ENCODE measurements at regions not wholly inside any gene's neighbourhood (a gene's known extent, or its start where the extent isn't known, plus 50 kb on each side); places are given as distances from the start of the nearest gene placed in this dataset.
A peak's percentile ranks its signal among the peaks of the same experiment; 100 is the strongest.
"Not testable (repeated sequence)": the region's sequence is repeated elsewhere in the genome, so short reads cannot be mapped to it uniquely, and the experiment has no call there.

DNA sequence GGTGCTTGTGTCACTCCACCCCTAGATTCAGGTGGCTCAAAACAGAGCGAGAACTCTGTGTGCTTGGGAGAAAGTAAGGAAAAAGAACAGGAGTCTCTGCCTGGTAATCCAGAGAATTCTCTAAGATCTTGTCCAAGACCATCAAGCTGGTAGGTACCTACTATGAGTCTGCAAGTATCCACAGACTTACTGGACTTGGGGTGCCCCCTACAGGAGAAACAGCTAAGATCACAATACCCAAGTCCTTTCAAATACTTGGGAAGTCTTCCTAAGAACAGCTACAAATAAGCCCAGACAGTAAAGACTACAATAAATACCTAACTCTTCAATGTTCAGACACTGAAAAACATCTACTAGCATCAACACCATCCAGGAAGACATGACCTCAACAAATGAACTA lies 1143.6 kb upstream of the ACVR2A start:
- no peak overlapping the region for H3K27ac ChIP-seq (ENCODE audit: low read depth, low read length)
- no peaks in the 10 kb centered on the region for H3K36me3 ChIP-seq (ENCODE audit: insufficient read depth, low read length)
- H3K79me2 ChIP-seq (ENCODE audit: control insufficient read depth, insufficient read depth, low read length, unreplicated experiment): no peaks in the 10 kb centered on the region
- no peak overlapping the region for H2AFZ ChIP-seq (ENCODE audit: low read length, unreplicated experiment)
- H3K4me3 ChIP-seq (ENCODE audit: low read depth, low read length): no peak overlapping the region
- H3K4me1 ChIP-seq (ENCODE audit: control insufficient read depth, insufficient read depth, low read length, unreplicated experiment): no peaks in the 10 kb centered on the region
- no peaks in the 10 kb centered on the region for H3K27me3 ChIP-seq (ENCODE audit: insufficient read depth, low read length)

DNA sequence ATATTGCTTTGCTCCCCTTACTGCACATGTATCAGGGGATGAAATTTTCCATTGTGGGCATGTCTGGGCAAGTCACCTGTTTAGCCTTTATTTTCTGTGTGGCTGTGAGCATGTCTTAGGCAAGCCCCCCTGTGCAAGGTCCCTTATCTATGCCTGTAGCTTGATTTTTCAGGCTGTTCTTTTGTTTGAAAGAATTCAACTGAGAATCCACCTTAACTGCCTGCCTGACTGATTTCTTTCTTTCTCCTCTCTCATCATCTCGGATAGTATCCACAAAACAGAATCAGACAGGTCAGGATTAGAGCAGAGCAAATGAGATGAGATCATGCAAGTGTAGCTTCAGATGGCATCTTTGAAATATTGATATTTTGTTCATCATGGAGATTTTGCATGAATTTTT lies 1147.5 kb upstream of the ACVR2A start:
- Histone ChIP-seq H3K27ac (ENCODE audit: low read depth, low read length) (no peak overlapping the region), H3K36me3 (ENCODE audit: insufficient read depth, low read length) (no peaks in the 10 kb centered on the region), H3K27me3 (ENCODE audit: insufficient read depth, low read length) (no peaks in the 10 kb centered on the region), H2AFZ (ENCODE audit: low read length, unreplicated experiment) (no peak overlapping the region), H3K79me2 (ENCODE audit: control insufficient read depth, insufficient read depth, low read length, unreplicated experiment) (no peaks in the 10 kb centered on the region), H3K4me1 (ENCODE audit: control insufficient read depth, insufficient read depth, low read length, unreplicated experiment) (no peaks in the 10 kb centered on the region), H3K4me3 (ENCODE audit: low read depth, low read length) (no peak overlapping the region)

DNA sequence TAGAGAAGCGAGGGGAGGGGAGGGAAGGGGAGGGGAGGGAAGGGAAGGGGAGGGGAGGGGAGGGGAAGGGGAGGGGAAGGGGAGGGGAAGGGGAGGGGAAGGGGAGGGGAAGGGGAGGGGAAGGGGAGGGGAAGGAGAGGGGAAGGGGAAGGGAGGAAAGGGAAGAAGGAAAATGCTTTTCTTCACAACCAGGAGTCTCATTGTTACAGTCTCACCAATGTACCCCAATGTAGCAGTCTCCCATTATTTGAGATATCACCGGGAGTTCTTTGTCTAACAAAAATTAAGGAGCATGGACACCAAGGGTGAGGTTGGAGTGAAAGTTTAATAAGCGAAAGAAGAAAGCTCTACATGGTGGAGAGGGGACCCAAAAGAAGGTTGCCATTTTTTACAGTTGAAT lies 1148.0 kb upstream of the ACVR2A start:
- H3K4me3 ChIP-seq (ENCODE audit: low read depth, low read length); H3K27me3 ChIP-seq (ENCODE audit: insufficient read depth, low read length); H3K36me3 ChIP-seq (ENCODE audit: insufficient read depth, low read length); H3K27ac ChIP-seq (ENCODE audit: low read depth, low read length); H3K4me1 ChIP-seq (ENCODE audit: control insufficient read depth, insufficient read depth, low read length, unreplicated experiment); H3K79me2 ChIP-seq (ENCODE audit: control insufficient read depth, insufficient read depth, low read length, unreplicated experiment); H2AFZ ChIP-seq (ENCODE audit: low read length, unreplicated experiment): not testable (repeated sequence)

DNA sequence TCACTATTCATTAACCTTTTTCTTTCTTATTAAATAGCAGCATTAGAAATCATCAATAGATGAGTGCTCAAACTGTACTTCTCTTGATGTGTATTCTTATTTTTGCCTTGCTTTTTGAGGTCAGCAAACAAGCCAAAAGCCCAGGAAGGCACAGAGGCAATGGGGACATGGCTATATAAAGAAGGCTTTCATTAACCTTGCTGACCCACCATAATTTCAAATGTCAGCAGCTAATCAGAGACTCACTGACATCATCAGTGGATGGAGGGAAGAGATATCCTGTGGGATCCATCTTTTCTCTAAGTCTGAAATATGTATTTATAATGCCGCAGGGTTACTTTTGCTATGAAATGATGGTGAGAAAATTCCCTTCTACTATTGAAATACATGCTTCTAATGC lies 1162.8 kb upstream of the ACVR2A start:
- Histone ChIP-seq H3K79me2 (ENCODE audit: control insufficient read depth, insufficient read depth, low read length, unreplicated experiment) (no peaks in the 10 kb centered on the region), H3K4me1 (ENCODE audit: control insufficient read depth, insufficient read depth, low read length, unreplicated experiment) (no peaks in the 10 kb centered on the region), H3K27ac (ENCODE audit: low read depth, low read length) (no peak overlapping the region), H3K36me3 (ENCODE audit: insufficient read depth, low read length) (no peaks in the 10 kb centered on the region), H3K27me3 (ENCODE audit: insufficient read depth, low read length) (no peaks in the 10 kb centered on the region), H3K4me3 (ENCODE audit: low read depth, low read length) (no peak overlapping the region), H2AFZ (ENCODE audit: low read length, unreplicated experiment) (no peak overlapping the region)

DNA sequence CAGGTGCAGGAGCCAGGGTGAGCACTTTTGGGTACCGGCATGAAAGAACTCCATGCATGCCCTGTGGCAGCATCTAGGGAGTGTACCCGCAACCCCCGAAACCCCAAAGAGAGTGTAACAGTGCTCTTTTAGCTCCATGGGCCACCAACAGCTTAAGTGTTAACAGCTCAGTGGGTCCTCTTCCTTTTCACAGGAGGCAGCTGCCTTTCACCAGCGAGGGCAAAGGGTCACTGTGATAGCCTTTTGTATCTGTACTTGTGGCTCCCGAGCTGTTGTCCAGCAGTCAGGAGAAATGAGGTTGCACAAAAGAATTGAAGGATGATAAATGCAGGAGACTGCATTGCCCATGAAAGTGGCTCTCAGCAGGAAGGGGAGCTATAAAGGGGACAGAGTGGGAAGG lies 1166.3 kb upstream of the ACVR2A start:
- Histone ChIP-seq H2AFZ (ENCODE audit: low read length, unreplicated experiment) (no peak overlapping the region), H3K4me3 (ENCODE audit: low read depth, low read length) (no peak overlapping the region), H3K36me3 (ENCODE audit: insufficient read depth, low read length) (no peaks in the 10 kb centered on the region), H3K4me1 (ENCODE audit: control insufficient read depth, insufficient read depth, low read length, unreplicated experiment) (no peaks in the 10 kb centered on the region), H3K27me3 (ENCODE audit: insufficient read depth, low read length) (no peaks in the 10 kb centered on the region), H3K27ac (ENCODE audit: low read depth, low read length) (no peak overlapping the region), H3K79me2 (ENCODE audit: control insufficient read depth, insufficient read depth, low read length, unreplicated experiment) (no peaks in the 10 kb centered on the region)

DNA sequence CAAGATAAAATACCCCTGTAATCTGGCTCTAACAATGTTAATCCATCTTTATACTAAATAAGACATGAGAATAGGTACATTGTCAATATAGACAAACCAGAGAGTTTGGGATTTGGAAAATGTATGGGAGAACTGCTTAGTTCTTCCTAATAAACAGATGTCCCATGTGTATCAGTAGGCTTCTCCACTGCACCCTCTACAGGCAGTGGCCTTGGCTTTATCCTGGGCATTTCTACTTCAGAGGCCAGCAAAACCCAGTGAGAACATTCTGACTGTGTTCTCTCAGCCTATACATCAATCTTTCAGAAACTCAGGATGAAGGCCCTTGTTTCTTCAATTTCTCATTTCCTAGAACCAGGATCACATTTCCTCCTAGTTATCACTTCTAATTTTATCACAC lies 1167.5 kb upstream of the ACVR2A start:
- Histone ChIP-seq H3K4me1 (ENCODE audit: control insufficient read depth, insufficient read depth, low read length, unreplicated experiment) (no peaks in the 10 kb centered on the region), H3K79me2 (ENCODE audit: control insufficient read depth, insufficient read depth, low read length, unreplicated experiment) (no peaks in the 10 kb centered on the region), H3K4me3 (ENCODE audit: low read depth, low read length) (no peak overlapping the region), H3K36me3 (ENCODE audit: insufficient read depth, low read length) (no peaks in the 10 kb centered on the region), H3K27me3 (ENCODE audit: insufficient read depth, low read length) (no peaks in the 10 kb centered on the region), H3K27ac (ENCODE audit: low read depth, low read length) (no peak overlapping the region), H2AFZ (ENCODE audit: low read length, unreplicated experiment) (no peak overlapping the region)

DNA sequence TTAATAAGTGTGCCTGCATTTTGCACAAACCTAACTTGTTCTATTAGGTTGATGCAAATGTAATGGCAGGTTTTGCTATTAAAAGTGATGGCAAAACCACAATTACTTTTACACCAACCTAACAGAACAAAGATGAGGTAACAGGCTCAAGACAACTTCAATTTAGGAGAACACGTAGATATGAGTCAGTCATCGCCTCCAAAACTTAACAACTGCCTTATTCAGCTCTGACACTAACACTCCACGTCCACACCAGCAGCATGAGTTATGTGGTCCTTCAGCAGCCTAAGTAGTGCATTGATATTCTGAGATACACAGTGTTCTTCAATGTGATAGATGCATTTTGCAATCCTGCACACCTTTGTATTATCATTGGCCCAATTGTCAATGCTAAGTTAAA lies 1175.1 kb upstream of the ACVR2A start:
- Histone ChIP-seq H3K4me1 (ENCODE audit: control insufficient read depth, insufficient read depth, low read length, unreplicated experiment) (peaks cover 11% of the 10 kb centered on the region), H2AFZ (ENCODE audit: low read length, unreplicated experiment) (no peak overlapping the region), H3K27ac (ENCODE audit: low read depth, low read length) (no peak overlapping the region), H3K27me3 (ENCODE audit: insufficient read depth, low read length) (no peaks in the 10 kb centered on the region), H3K79me2 (ENCODE audit: control insufficient read depth, insufficient read depth, low read length, unreplicated experiment) (no peaks in the 10 kb centered on the region), H3K36me3 (ENCODE audit: insufficient read depth, low read length) (no peaks in the 10 kb centered on the region), H3K4me3 (ENCODE audit: low read depth, low read length) (no peak overlapping the region)

DNA sequence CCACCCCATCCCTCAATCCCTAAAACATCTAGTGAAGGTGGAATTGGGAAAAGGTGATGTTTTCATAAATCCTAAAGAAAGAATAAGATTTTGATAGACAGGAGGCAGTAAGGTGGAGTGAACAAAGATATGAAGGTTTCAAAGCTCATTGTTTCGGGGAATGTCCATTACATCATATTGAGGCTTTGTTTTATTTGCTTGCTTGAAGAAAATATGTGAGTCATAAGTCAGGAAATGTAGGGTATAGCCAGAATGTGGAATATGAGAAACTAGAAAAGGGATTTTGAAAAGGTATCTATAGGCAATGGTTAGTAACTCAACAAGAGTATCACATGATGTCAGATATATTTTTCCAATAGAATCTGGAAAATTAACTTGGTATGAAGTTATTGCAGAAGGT lies 1178.5 kb upstream of the ACVR2A start:
- peak overlapping the region; percentile 7 for H2AFZ ChIP-seq (ENCODE audit: low read length, unreplicated experiment)
- H3K27ac ChIP-seq (ENCODE audit: low read depth, low read length): no peak overlapping the region
- no peaks in the 10 kb centered on the region for H3K79me2 ChIP-seq (ENCODE audit: control insufficient read depth, insufficient read depth, low read length, unreplicated experiment)
- no peaks in the 10 kb centered on the region for H3K36me3 ChIP-seq (ENCODE audit: insufficient read depth, low read length)
- H3K4me1 ChIP-seq (ENCODE audit: control insufficient read depth, insufficient read depth, low read length, unreplicated experiment): peaks cover 11% of the 10 kb centered on the region
- H3K4me3 ChIP-seq (ENCODE audit: low read depth, low read length): no peak overlapping the region
- H3K27me3 ChIP-seq (ENCODE audit: insufficient read depth, low read length): no peaks in the 10 kb centered on the region

DNA sequence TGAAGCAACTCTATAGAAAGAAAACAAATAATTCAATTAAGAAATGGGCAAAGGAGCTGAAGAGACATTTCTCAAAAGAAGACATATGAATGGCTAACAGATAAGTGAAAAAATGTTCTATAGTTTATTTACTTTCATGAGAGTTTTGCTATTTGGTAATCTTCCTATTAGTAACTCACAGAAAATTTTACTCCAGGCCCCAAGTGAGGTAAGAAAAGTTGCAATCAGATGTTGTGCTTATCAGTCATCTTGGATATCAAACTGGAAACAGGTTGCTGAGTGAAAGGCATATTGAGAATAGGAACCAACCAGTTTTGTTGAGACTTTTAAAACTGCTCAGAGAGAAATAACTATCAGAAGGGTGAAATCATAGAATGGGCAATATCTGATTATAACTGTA lies 1179.0 kb upstream of the ACVR2A start:
- Histone ChIP-seq H3K4me1 (ENCODE audit: control insufficient read depth, insufficient read depth, low read length, unreplicated experiment) (peaks cover 11% of the 10 kb centered on the region), H2AFZ (ENCODE audit: low read length, unreplicated experiment) (no peak overlapping the region), H3K79me2 (ENCODE audit: control insufficient read depth, insufficient read depth, low read length, unreplicated experiment) (no peaks in the 10 kb centered on the region), H3K27ac (ENCODE audit: low read depth, low read length) (no peak overlapping the region), H3K4me3 (ENCODE audit: low read depth, low read length) (no peak overlapping the region), H3K27me3 (ENCODE audit: insufficient read depth, low read length) (no peaks in the 10 kb centered on the region), H3K36me3 (ENCODE audit: insufficient read depth, low read length) (no peaks in the 10 kb centered on the region)

DNA sequence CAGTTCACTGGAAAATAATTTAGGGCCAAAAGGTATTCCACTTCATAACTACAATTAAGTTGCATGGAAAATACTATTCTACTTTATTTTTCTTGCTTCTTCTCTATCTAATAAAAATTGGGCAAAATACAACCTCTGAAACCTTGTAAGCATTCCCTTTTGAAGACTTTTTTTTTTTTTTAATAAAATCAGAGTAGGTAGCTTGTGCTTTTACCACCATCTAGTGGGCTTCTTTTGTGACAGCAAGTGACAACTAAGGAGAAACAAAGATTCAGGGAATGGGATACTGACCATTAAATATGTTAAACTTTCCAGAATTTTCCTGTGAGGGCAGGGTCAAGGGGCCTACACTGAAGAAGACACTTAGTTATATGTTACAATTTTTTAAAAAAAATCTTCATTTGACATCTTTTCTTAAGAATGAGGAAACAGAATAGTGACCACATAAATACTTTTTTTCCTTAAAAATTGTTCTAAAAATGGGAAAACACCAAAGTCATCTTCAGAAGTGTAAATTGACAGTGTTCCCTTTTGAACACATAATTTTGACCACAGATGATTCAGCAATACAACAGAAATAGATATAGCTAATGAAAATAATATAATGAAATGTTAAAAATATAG lies 1183.2 kb upstream of the ACVR2A start:
- H3K36me3 ChIP-seq (ENCODE audit: insufficient read depth, low read length): no peaks in the 10 kb centered on the region
- no peaks in the 10 kb centered on the region for H3K79me2 ChIP-seq (ENCODE audit: control insufficient read depth, insufficient read depth, low read length, unreplicated experiment)
- no peaks in the 10 kb centered on the region for H3K27me3 ChIP-seq (ENCODE audit: insufficient read depth, low read length)
- H2AFZ ChIP-seq (ENCODE audit: low read length, unreplicated experiment): no peak overlapping the region
- H3K27ac ChIP-seq (ENCODE audit: low read depth, low read length): no peak overlapping the region
- H3K4me3 ChIP-seq (ENCODE audit: low read depth, low read length): no peak overlapping the region
- peaks cover 9% of the 10 kb centered on the region for H3K4me1 ChIP-seq (ENCODE audit: control insufficient read depth, insufficient read depth, low read length, unreplicated experiment)

DNA sequence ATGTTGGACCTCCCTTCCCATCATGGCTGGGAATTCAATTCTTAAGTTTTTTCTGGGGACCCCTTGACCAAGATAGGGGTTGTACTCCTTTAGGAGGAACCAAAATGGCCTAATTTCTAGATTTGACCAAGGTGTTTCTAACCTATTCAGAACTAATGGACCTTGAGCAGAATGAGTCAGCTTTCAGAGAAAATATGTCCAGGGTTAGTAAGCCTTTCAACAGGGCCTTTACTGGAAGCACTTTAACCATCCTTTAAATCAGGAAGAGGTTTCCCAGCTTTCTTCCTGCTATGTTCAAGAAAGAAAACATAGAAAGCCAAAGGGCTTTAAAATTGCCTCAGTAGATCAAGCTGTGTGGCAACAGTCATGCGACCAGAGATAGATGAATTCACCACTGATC lies 1184.9 kb upstream of the ACVR2A start:
- Histone ChIP-seq H3K79me2 (ENCODE audit: control insufficient read depth, insufficient read depth, low read length, unreplicated experiment) (no peaks in the 10 kb centered on the region), H3K27me3 (ENCODE audit: insufficient read depth, low read length) (no peaks in the 10 kb centered on the region), H3K27ac (ENCODE audit: low read depth, low read length) (no peak overlapping the region), H3K36me3 (ENCODE audit: insufficient read depth, low read length) (no peaks in the 10 kb centered on the region), H3K4me1 (ENCODE audit: control insufficient read depth, insufficient read depth, low read length, unreplicated experiment) (peaks cover 2% of the 10 kb centered on the region), H2AFZ (ENCODE audit: low read length, unreplicated experiment) (no peak overlapping the region), H3K4me3 (ENCODE audit: low read depth, low read length) (no peak overlapping the region)
